ENCODE measurements at regions not wholly inside any gene's neighbourhood (a gene's known extent, or its start where the extent isn't known, plus 50 kb on each side); places are given as distances from the start of the nearest gene placed in this dataset.

- TF ChIP-seq CTCF (IDR thresholded peaks at IDR 0.05): no peak
- TF ChIP-seq POLR2A (IDR thresholded peaks at IDR 0.05): no peak
Measured at GRCh38 chr12:90235642-90236041, 527.0 kb upstream of the ATP2B1 start.
